ENCODE measurements at regions not wholly inside any gene's neighbourhood (a gene's known extent, or its start where the extent isn't known, plus 50 kb on each side); places are given as distances from the start of the nearest gene placed in this dataset.

GRCh38 chr1:106961646-106962045, 94.8 kb upstream of the PRMT6 start:
- no peak overlapping the region for H3K4me2 ChIP-seq (ENCODE audit: low read length)
- no peak overlapping the region for H2AK5ac ChIP-seq (ENCODE audit: low read length)
- no peaks in the 10 kb centered on the region for H3K79me2 ChIP-seq (ENCODE audit: control insufficient read depth, insufficient read depth, low read length, poor library complexity)
- H4K12ac ChIP-seq (ENCODE audit: low read depth, low read length): no peak overlapping the region
- H4K91ac ChIP-seq (ENCODE audit: low read depth, low read length): no peak overlapping the region
- H3K27ac ChIP-seq (ENCODE audit: low read depth, low read length): no peak overlapping the region
- H3K36me3 ChIP-seq (ENCODE audit: control insufficient read depth in 1 of 2, insufficient read depth in 2 of 2, low read length in 2 of 2): no peaks in the 10 kb centered on the region
- no peak overlapping the region for H3K18ac ChIP-seq (ENCODE audit: low read length)
- no peak overlapping the region for H3K23ac ChIP-seq (ENCODE audit: low read length)
- H4K8ac ChIP-seq (ENCODE audit: low read depth, low read length): no peak overlapping the region
- H3K79me1 ChIP-seq (ENCODE audit: low read length): no peaks in the 10 kb centered on the region
- no peak for DNase-seq
- H2BK120ac ChIP-seq (ENCODE audit: insufficient read depth, low read length, poor library complexity): no peak overlapping the region
- no peaks in the 10 kb centered on the region for H3K4me1 ChIP-seq (ENCODE audit: control insufficient read depth in 1 of 2, insufficient read depth in 2 of 2, low read length in 2 of 2)
- no peak overlapping the region for H3K4me3 ChIP-seq (ENCODE audit: low read depth, low read length)
- no peaks in the 10 kb centered on the region for H3K9me3 ChIP-seq (ENCODE audit: insufficient read depth, low read depth, low read length)
- no peak overlapping the region for H3K4ac ChIP-seq (ENCODE audit: low read depth, low read length)
- no peak overlapping the region for H2AFZ ChIP-seq (ENCODE audit: insufficient read depth, low read length, poor library complexity)
- no peaks in the 10 kb centered on the region for H3K27me3 ChIP-seq (ENCODE audit: insufficient read depth, low read length)
- H2BK5ac ChIP-seq (ENCODE audit: low read depth, low read length, poor library complexity): no peak overlapping the region
- H3K14ac ChIP-seq (ENCODE audit: low read length): no peak overlapping the region
- H2BK12ac ChIP-seq (ENCODE audit: low read length): no peak overlapping the region
- no peak overlapping the region for H3K9ac ChIP-seq (ENCODE audit: low read length)

- H3K14ac ChIP-seq (ENCODE audit: low read length): no peak overlapping the region
- no peak for DNase-seq
- H4K91ac ChIP-seq (ENCODE audit: low read depth, low read length): no peak overlapping the region
- H3K27me3 ChIP-seq (ENCODE audit: insufficient read depth, low read length): no peaks in the 10 kb centered on the region
- WGBS (ENCODE audit: extremely low coverage, insufficient coverage, insufficient read length): no CpG with 5 or more reads among the region's 3 CpGs
- H2BK12ac ChIP-seq (ENCODE audit: low read length): no peak overlapping the region
- no peak overlapping the region for H4K12ac ChIP-seq (ENCODE audit: low read depth, low read length)
- no peak overlapping the region for H3K23ac ChIP-seq (ENCODE audit: low read length)
- H3K27ac ChIP-seq (ENCODE audit: low read depth, low read length): no peak overlapping the region
- no peak overlapping the region for H2AFZ ChIP-seq (ENCODE audit: insufficient read depth, low read length, poor library complexity)
- H3K4ac ChIP-seq (ENCODE audit: low read depth, low read length): no peak overlapping the region
- H3K18ac ChIP-seq (ENCODE audit: low read length): no peak overlapping the region
- H3K4me1 ChIP-seq (ENCODE audit: control insufficient read depth in 1 of 2, insufficient read depth in 2 of 2, low read length in 2 of 2): no peaks in the 10 kb centered on the region
- no peaks in the 10 kb centered on the region for H3K9me3 ChIP-seq (ENCODE audit: insufficient read depth, low read depth, low read length)
- H3K4me3 ChIP-seq (ENCODE audit: low read depth, low read length): no peak overlapping the region
- no peak overlapping the region for H3K9ac ChIP-seq (ENCODE audit: low read length)
- H4K8ac ChIP-seq (ENCODE audit: low read depth, low read length): no peak overlapping the region
- H2BK5ac ChIP-seq (ENCODE audit: low read depth, low read length, poor library complexity): no peak overlapping the region
- H3K36me3 ChIP-seq (ENCODE audit: control insufficient read depth in 1 of 2, insufficient read depth in 2 of 2, low read length in 2 of 2): no peaks in the 10 kb centered on the region
- H3K79me1 ChIP-seq (ENCODE audit: low read length): no peaks in the 10 kb centered on the region
- H2AK5ac ChIP-seq (ENCODE audit: low read length): no peak overlapping the region
- H2BK120ac ChIP-seq (ENCODE audit: insufficient read depth, low read length, poor library complexity): no peak overlapping the region
- H3K4me2 ChIP-seq (ENCODE audit: low read length): no peak overlapping the region
- H3K79me2 ChIP-seq (ENCODE audit: control insufficient read depth, insufficient read depth, low read length, poor library complexity): no peaks in the 10 kb centered on the region
Observed at GRCh38 chr1:106962591-106962990, 93.9 kb upstream of the PRMT6 start.

GRCh38 chr1:106964495-106964894, 92.0 kb upstream of the PRMT6 start:
- Histone ChIP-seq H3K79me1 (ENCODE audit: low read length) (no peaks in the 10 kb centered on the region), H3K9ac (ENCODE audit: low read length) (no peak overlapping the region), H4K8ac (ENCODE audit: low read depth, low read length) (no peak overlapping the region), H3K23ac (ENCODE audit: low read length) (no peak overlapping the region), H3K4me3 (ENCODE audit: low read depth, low read length) (no peak overlapping the region), H2BK12ac (ENCODE audit: low read length) (no peak overlapping the region), H3K4me1 (ENCODE audit: control insufficient read depth in 1 of 2, insufficient read depth in 2 of 2, low read length in 2 of 2) (no peaks in the 10 kb centered on the region), H2BK5ac (ENCODE audit: low read depth, low read length, poor library complexity) (no peak overlapping the region), H2AK5ac (ENCODE audit: low read length) (no peak overlapping the region), H4K12ac (ENCODE audit: low read depth, low read length) (no peak overlapping the region), H3K36me3 (ENCODE audit: control insufficient read depth in 1 of 2, insufficient read depth in 2 of 2, low read length in 2 of 2) (no peaks in the 10 kb centered on the region), H3K27ac (ENCODE audit: low read depth, low read length) (no peak overlapping the region), H3K18ac (ENCODE audit: low read length) (no peak overlapping the region), H3K79me2 (ENCODE audit: control insufficient read depth, insufficient read depth, low read length, poor library complexity) (no peaks in the 10 kb centered on the region), H3K27me3 (ENCODE audit: insufficient read depth, low read length) (no peaks in the 10 kb centered on the region), H3K4me2 (ENCODE audit: low read length) (no peak overlapping the region), H3K14ac (ENCODE audit: low read length) (no peak overlapping the region), H2AFZ (ENCODE audit: insufficient read depth, low read length, poor library complexity) (no peak overlapping the region), H3K9me3 (ENCODE audit: insufficient read depth, low read depth, low read length) (no peaks in the 10 kb centered on the region), H2BK120ac (ENCODE audit: insufficient read depth, low read length, poor library complexity) (no peak overlapping the region), H3K4ac (ENCODE audit: low read depth, low read length) (no peak overlapping the region), H4K91ac (ENCODE audit: low read depth, low read length) (no peak overlapping the region)
- no CpG with 5 or more reads among the region's 4 CpGs for WGBS (ENCODE audit: extremely low coverage, insufficient coverage, insufficient read length)
- no peak for DNase-seq

- H2AK5ac ChIP-seq (ENCODE audit: low read length): no peak overlapping the region
- no peak overlapping the region for H3K4me2 ChIP-seq (ENCODE audit: low read length)
- no peaks in the 10 kb centered on the region for H3K4me1 ChIP-seq (ENCODE audit: control insufficient read depth in 1 of 2, insufficient read depth in 2 of 2, low read length in 2 of 2)
- no peaks in the 10 kb centered on the region for H3K27me3 ChIP-seq (ENCODE audit: insufficient read depth, low read length)
- no peak overlapping the region for H2BK5ac ChIP-seq (ENCODE audit: low read depth, low read length, poor library complexity)
- H2BK12ac ChIP-seq (ENCODE audit: low read length): no peak overlapping the region
- no peak overlapping the region for H3K18ac ChIP-seq (ENCODE audit: low read length)
- no peak overlapping the region for H4K8ac ChIP-seq (ENCODE audit: low read depth, low read length)
- H3K14ac ChIP-seq (ENCODE audit: low read length): no peak overlapping the region
- H4K12ac ChIP-seq (ENCODE audit: low read depth, low read length): no peak overlapping the region
- H3K79me2 ChIP-seq (ENCODE audit: control insufficient read depth, insufficient read depth, low read length, poor library complexity): no peaks in the 10 kb centered on the region
- no peak overlapping the region for H3K27ac ChIP-seq (ENCODE audit: low read depth, low read length)
- WGBS (ENCODE audit: extremely low coverage, insufficient coverage, insufficient read length): no CpG with 5 or more reads among the region's 2 CpGs
- H3K4me3 ChIP-seq (ENCODE audit: low read depth, low read length): no peak overlapping the region
- H3K9ac ChIP-seq (ENCODE audit: low read length): no peak overlapping the region
- H3K79me1 ChIP-seq (ENCODE audit: low read length): no peaks in the 10 kb centered on the region
- H2BK120ac ChIP-seq (ENCODE audit: insufficient read depth, low read length, poor library complexity): no peak overlapping the region
- no peak overlapping the region for H2AFZ ChIP-seq (ENCODE audit: insufficient read depth, low read length, poor library complexity)
- H3K36me3 ChIP-seq (ENCODE audit: control insufficient read depth in 1 of 2, insufficient read depth in 2 of 2, low read length in 2 of 2): no peaks in the 10 kb centered on the region
- no peak for DNase-seq
- H3K23ac ChIP-seq (ENCODE audit: low read length): no peak overlapping the region
- no peaks in the 10 kb centered on the region for H3K9me3 ChIP-seq (ENCODE audit: insufficient read depth, low read depth, low read length)
- no peak overlapping the region for H4K91ac ChIP-seq (ENCODE audit: low read depth, low read length)
- H3K4ac ChIP-seq (ENCODE audit: low read depth, low read length): no peak overlapping the region
Observed at GRCh38 chr1:106968644-106969043, 87.8 kb upstream of the PRMT6 start.

- no peak overlapping the region for H4K91ac ChIP-seq (ENCODE audit: low read depth, low read length)
- H2AK5ac ChIP-seq (ENCODE audit: low read length): no peak overlapping the region
- no peaks in the 10 kb centered on the region for H3K79me1 ChIP-seq (ENCODE audit: low read length)
- H4K8ac ChIP-seq (ENCODE audit: low read depth, low read length): no peak overlapping the region
- no peak overlapping the region for H2BK5ac ChIP-seq (ENCODE audit: low read depth, low read length, poor library complexity)
- H3K23ac ChIP-seq (ENCODE audit: low read length): no peak overlapping the region
- DNase-seq: no peak
- H2BK120ac ChIP-seq (ENCODE audit: insufficient read depth, low read length, poor library complexity): no peak overlapping the region
- H3K79me2 ChIP-seq (ENCODE audit: control insufficient read depth, insufficient read depth, low read length, poor library complexity): no peaks in the 10 kb centered on the region
- H3K4ac ChIP-seq (ENCODE audit: low read depth, low read length): no peak overlapping the region
- H2BK12ac ChIP-seq (ENCODE audit: low read length): no peak overlapping the region
- no peak overlapping the region for H3K14ac ChIP-seq (ENCODE audit: low read length)
- no peaks in the 10 kb centered on the region for H3K9me3 ChIP-seq (ENCODE audit: insufficient read depth, low read depth, low read length)
- H3K27ac ChIP-seq (ENCODE audit: low read depth, low read length): no peak overlapping the region
- H3K18ac ChIP-seq (ENCODE audit: low read length): no peak overlapping the region
- H3K4me1 ChIP-seq (ENCODE audit: control insufficient read depth in 1 of 2, insufficient read depth in 2 of 2, low read length in 2 of 2): no peaks in the 10 kb centered on the region
- H4K12ac ChIP-seq (ENCODE audit: low read depth, low read length): no peak overlapping the region
- no peaks in the 10 kb centered on the region for H3K27me3 ChIP-seq (ENCODE audit: insufficient read depth, low read length)
- H3K4me3 ChIP-seq (ENCODE audit: low read depth, low read length): no peak overlapping the region
- no peaks in the 10 kb centered on the region for H3K36me3 ChIP-seq (ENCODE audit: control insufficient read depth in 1 of 2, insufficient read depth in 2 of 2, low read length in 2 of 2)
- H3K4me2 ChIP-seq (ENCODE audit: low read length): no peak overlapping the region
- no peak overlapping the region for H3K9ac ChIP-seq (ENCODE audit: low read length)
- no peak overlapping the region for H2AFZ ChIP-seq (ENCODE audit: insufficient read depth, low read length, poor library complexity)
Observed at GRCh38 chr1:106969731-106970130, 86.7 kb upstream of the PRMT6 start.

Measured in trophoblast cell (in vitro differentiated cells and primary cell).